Right atrium auricular region (tissue), 2 donors: ENCODE measurements at regions not wholly inside any gene's neighbourhood (a gene's known extent, or its start where the extent isn't known, plus 50 kb on each side); places are given as distances from the start of the nearest gene placed in this dataset.

Source experiments
- DNase-seq: peaks from one replicate; pipeline ENCODE4 v3.0.0-alpha.2; 2019; ENCODE audit warnings: low spot score
- H3K27ac ChIP-seq, 2 donors: fragments of 200-600 bp; sonication (generic); 1 replicate in 1 of 2; 2 replicates in 1 of 2; pipeline ENCODE4 v1.5.1; 2016 to 2019
- H3K27me3 ChIP-seq, 2 donors: fragments of 200-600 bp; sonication (generic); one replicate each; pipeline versions ENCODE4 v1.5.1 to v1.6.0; 2017 to 2019
- H3K36me3 ChIP-seq: fragments of 200-600 bp; sonication (generic); one replicate; pipeline ENCODE4 v1.5.1; 2016
- H3K4me1 ChIP-seq, 2 donors: fragments of 200-600 bp; sonication (generic); one replicate each; pipeline versions ENCODE4 v1.5.1 to v1.6.0; 2017 to 2019
- H3K4me3 ChIP-seq, 2 donors: fragments of 200-600 bp; sonication (generic); 1 replicate in 1 of 2; 2 replicates in 1 of 2; pipeline ENCODE4 v1.5.1; 2017 to 2019; ENCODE audit warnings: mild to moderate bottlenecking in 1 of 2, moderate library complexity in 1 of 2
- H3K9me3 ChIP-seq, 2 donors: fragments of 200-600 bp; sonication (generic); one replicate each; pipeline ENCODE4 v1.5.1; 2019
- CTCF ChIP-seq, 2 donors: fragments of 200-600 bp; sonication (generic); IDR thresholded peaks; one replicate each; pipeline ENCODE4 v1.5.1; 2019; ENCODE audit warnings: antibody characterized with exemption in 2 of 2

- TF ChIP-seq CTCF (IDR thresholded peaks at IDR 0.05), result no peak
- DNase-seq, result no peak
These were observed 426.0 kb upstream of the CRIM1 start for GRCh38 chr2:35929551-35929950.

GRCh38 chr2:35920061-35920460 lies 435.5 kb upstream of the CRIM1 start:
- no peaks in the 10 kb centered on the region for H3K4me1 ChIP-seq
- H3K9me3 ChIP-seq, result no peaks in the 10 kb centered on the region
- H3K4me3 ChIP-seq, result no peak overlapping the region
- H3K36me3 ChIP-seq, result no peaks in the 10 kb centered on the region
- H3K27ac ChIP-seq, result no peak overlapping the region
- H3K27me3 ChIP-seq, result no peaks in the 10 kb centered on the region
- no peak for DNase-seq
- TF ChIP-seq CTCF (IDR thresholded peaks at IDR 0.05), result no peak

More at GRCh38 chr2:35929551-35929950, 426.0 kb upstream of the CRIM1 start:
- H3K4me1 ChIP-seq, result no peaks in the 10 kb centered on the region
- H3K27me3 ChIP-seq, result no peaks in the 10 kb centered on the region
- no peak overlapping the region for H3K4me3 ChIP-seq
- H3K27ac ChIP-seq, result no peak overlapping the region
- H3K36me3 ChIP-seq, result no peaks in the 10 kb centered on the region
- H3K9me3 ChIP-seq, result no peaks in the 10 kb centered on the region

- Histone ChIP-seq H3K4me3 (no peak overlapping the region), H3K4me1 (no peaks in the 10 kb centered on the region), H3K36me3 (no peaks in the 10 kb centered on the region), H3K27ac (no peak overlapping the region), H3K9me3 (no peaks in the 10 kb centered on the region), H3K27me3 (no peaks in the 10 kb centered on the region)
- TF ChIP-seq CTCF (IDR thresholded peaks at IDR 0.05), result no peak
- no peak for DNase-seq
These were observed 440.3 kb upstream of the CRIM1 start for GRCh38 chr2:35915261-35915660.

- H3K4me3 ChIP-seq, result no peak overlapping the region
- no peaks in the 10 kb centered on the region for H3K36me3 ChIP-seq
- H3K4me1 ChIP-seq, result no peaks in the 10 kb centered on the region
- H3K27ac ChIP-seq, result no peak overlapping the region
- no peaks in the 10 kb centered on the region for H3K27me3 ChIP-seq
- TF ChIP-seq CTCF (IDR thresholded peaks at IDR 0.05), result no peak
- H3K9me3 ChIP-seq, result no peaks in the 10 kb centered on the region
- DNase-seq, result no peak
These were observed 463.6 kb upstream of the CRIM1 start for GRCh38 chr2:35891936-35892335.

- DNase-seq, result no peak
- H3K9me3 ChIP-seq, result no peaks in the 10 kb centered on the region
- H3K4me1 ChIP-seq, result no peaks in the 10 kb centered on the region
- H3K27me3 ChIP-seq, result no peaks in the 10 kb centered on the region
- H3K4me3 ChIP-seq, result no peak overlapping the region
- no peak overlapping the region for H3K27ac ChIP-seq
- TF ChIP-seq CTCF (IDR thresholded peaks at IDR 0.05), result no peak
- no peaks in the 10 kb centered on the region for H3K36me3 ChIP-seq
These were observed 464.1 kb upstream of the CRIM1 start for GRCh38 chr2:35891528-35891927.

GRCh38 chr2:35887146-35887545 lies 468.4 kb upstream of the CRIM1 start:
- H3K4me3 ChIP-seq, result no peak overlapping the region
- TF ChIP-seq CTCF (IDR thresholded peaks at IDR 0.05), result no peak
- no peaks in the 10 kb centered on the region for H3K27me3 ChIP-seq
- H3K9me3 ChIP-seq, result no peaks in the 10 kb centered on the region
- DNase-seq, result no peak
- no peak overlapping the region for H3K27ac ChIP-seq
- no peaks in the 10 kb centered on the region for H3K4me1 ChIP-seq
- H3K36me3 ChIP-seq, result no peaks in the 10 kb centered on the region
